Left lung (tissue), 4 donors: ENCODE measurements at regions not wholly inside any gene's neighbourhood (a gene's known extent, or its start where the extent isn't known, plus 50 kb on each side); places are given as distances from the start of the nearest gene placed in this dataset.

Source experiments
- ATAC-seq: fragments of 200-7000 bp; cut with Tn5 transposase; one replicate; pipeline ENCODE4 v1.9.1; 2020; ENCODE audit warnings: moderate library complexity
- DNase-seq, 4 donors: peaks; one replicate each; pipeline ENCODE4 v3.0.0-alpha.2; 2013 to 2020
- H3K27ac ChIP-seq, 2 donors: fragments of 200-600 bp; sonication (generic) in 1 of 2; one replicate each; pipeline versions ENCODE4 v1.5.0 to v1.8.0; 2020 to 2021
- H3K27me3 ChIP-seq, 2 donors: fragments of 200-600 bp; sonication (generic) in 1 of 2; one replicate each; pipeline versions ENCODE4 v1.5.0 to v1.8.0; 2020 to 2021
- H3K36me3 ChIP-seq, 2 donors: fragments of 200-600 bp; sonication (generic) in 1 of 2; one replicate each; pipeline versions ENCODE4 v1.5.0 to v1.8.0; 2020 to 2021
- H3K4me1 ChIP-seq, 2 donors: fragments of 200-600 bp; one replicate each; pipeline ENCODE4 v1.8.0; 2021
- H3K4me3 ChIP-seq, 2 donors: fragments of 200-600 bp; sonication (generic) in 1 of 2; one replicate each; pipeline versions ENCODE4 v1.5.0 to v1.8.0; 2020 to 2021; ENCODE audit warnings: mild to moderate bottlenecking in 1 of 2
- H3K9me3 ChIP-seq, 2 donors: fragments of 200-600 bp; sonication (generic) in 1 of 2; one replicate each; pipeline versions ENCODE4 v1.5.0 to v1.8.0; 2020 to 2021
- CTCF ChIP-seq, 2 donors: fragments of 200-600 bp; sonication (generic) in 1 of 2; IDR thresholded peaks; one replicate each; pipeline versions ENCODE4 v1.5.0 to v1.8.0; 2021; ENCODE audit warnings: antibody characterized with exemption in 2 of 2
- intact Hi-C, 2 donors: fragments of 100-400 bp; cut with DNase I; formaldehyde crosslinking; loops; one replicate each; pipeline versions ENCODE4 v1.11.2 to v1.14.2; 2022
- donor health status: DM: no; HTN: yes; CAD: no.
- donor health status: DM: no; HTN: no; CAD: no.

DNA sequence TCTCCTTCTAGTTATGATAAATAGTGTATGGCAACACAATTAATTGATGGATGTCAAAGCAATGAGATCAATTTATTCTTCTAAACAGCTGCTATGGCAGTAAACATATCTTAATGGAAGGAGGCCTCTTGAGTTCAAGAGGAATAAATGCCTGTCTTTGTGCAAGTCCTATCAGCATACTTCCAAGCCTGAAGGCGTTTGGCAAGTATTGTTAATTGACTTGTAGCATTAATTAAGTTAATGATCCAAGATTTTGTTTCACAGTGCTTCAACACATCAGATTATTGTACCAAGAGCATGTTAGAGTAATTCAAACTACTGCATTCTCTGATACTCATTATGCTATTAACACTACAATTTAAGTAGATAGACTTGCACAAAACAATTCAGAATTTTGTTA is 144.8 kb downstream of the FAT4 start:
- H3K4me1 ChIP-seq = no peaks in the 10 kb centered on the region
- intact Hi-C loops = no loop called here
- no peaks in the 10 kb centered on the region for H3K36me3 ChIP-seq
- H3K27ac ChIP-seq = no peak overlapping the region
- no peak for TF ChIP-seq CTCF (IDR thresholded peaks at IDR 0.05)
- ATAC-seq = no peak
- H3K4me3 ChIP-seq = no peak overlapping the region
- no peak for DNase-seq
- H3K9me3 ChIP-seq = peaks cover 0 to 2% of the 10 kb centered on the region in 2 donors
- H3K27me3 ChIP-seq = no peaks in the 10 kb centered on the region

- TF ChIP-seq CTCF (IDR thresholded peaks at IDR 0.05) = no peak
- Histone ChIP-seq H3K27ac (no peak overlapping the region), H3K9me3 (peaks cover 0 to 2% of the 10 kb centered on the region in 2 donors), H3K27me3 (no peaks in the 10 kb centered on the region), H3K4me3 (no peak overlapping the region), H3K36me3 (no peaks in the 10 kb centered on the region), H3K4me1 (no peaks in the 10 kb centered on the region)
- DNase-seq (no peak), ATAC-seq (no peak)
- intact Hi-C loops = no loop called here
Observed at GRCh38 chr4:125461676-125462363, 147.1 kb downstream of the FAT4 start.

GRCh38 chr4:125464146-125464545 is 149.4 kb downstream of the FAT4 start:
- ATAC-seq (no peak), DNase-seq (no peak)
- no peak for TF ChIP-seq CTCF (IDR thresholded peaks at IDR 0.05)
- Histone ChIP-seq H3K36me3 (no peaks in the 10 kb centered on the region), H3K27me3 (no peaks in the 10 kb centered on the region), H3K27ac (no peak overlapping the region), H3K4me1 (no peaks in the 10 kb centered on the region), H3K4me3 (no peak overlapping the region), H3K9me3 (peaks cover 0 to 2% of the 10 kb centered on the region in 2 donors)
- intact Hi-C loops = no loop called here

DNA sequence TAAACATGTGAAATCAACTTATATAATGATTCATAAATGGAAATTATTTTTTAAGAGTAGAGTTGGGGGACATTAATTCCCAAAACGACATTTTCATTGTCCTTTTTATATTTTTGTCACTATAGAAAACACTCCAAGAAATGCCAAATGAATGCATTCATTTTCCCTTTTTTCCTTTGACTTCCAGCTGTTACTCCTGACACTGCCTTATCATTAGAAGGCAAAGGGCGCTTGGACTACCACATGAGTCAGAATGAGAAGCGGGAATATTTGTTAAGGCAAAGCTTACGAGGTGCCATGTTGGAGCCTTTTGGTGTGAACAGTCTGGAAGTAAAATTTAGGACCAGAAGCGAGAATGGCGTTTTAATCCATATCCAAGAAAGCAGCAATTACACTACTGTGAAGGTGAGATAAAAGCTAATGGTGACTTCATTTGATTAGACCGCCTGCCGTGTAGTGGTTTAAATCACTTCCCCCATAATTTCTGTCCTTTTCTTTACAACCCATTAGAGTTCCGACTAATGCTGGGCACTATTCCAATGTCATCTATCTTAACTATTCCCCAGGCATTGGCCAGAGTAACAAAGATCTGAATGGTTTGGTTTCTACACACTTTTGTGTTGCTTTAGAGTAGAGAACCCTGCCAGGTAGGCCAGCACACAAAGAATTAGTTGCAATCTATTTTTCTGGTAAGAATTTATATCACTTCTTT is 166.7 kb downstream of the FAT4 start:
- Histone ChIP-seq H3K4me3 (no peak overlapping the region), H3K9me3 (no peaks in the 10 kb centered on the region), H3K27me3 (no peaks in the 10 kb centered on the region), H3K36me3 (peaks cover 0 to 11% of the 10 kb centered on the region in 2 donors), H3K27ac (no peak overlapping the region), H3K4me1 (no peaks in the 10 kb centered on the region)
- DNase-seq (no peak), ATAC-seq (no peak)
- intact Hi-C loops = no loop called here
- TF ChIP-seq CTCF (IDR thresholded peaks at IDR 0.05) = no peak

DNA sequence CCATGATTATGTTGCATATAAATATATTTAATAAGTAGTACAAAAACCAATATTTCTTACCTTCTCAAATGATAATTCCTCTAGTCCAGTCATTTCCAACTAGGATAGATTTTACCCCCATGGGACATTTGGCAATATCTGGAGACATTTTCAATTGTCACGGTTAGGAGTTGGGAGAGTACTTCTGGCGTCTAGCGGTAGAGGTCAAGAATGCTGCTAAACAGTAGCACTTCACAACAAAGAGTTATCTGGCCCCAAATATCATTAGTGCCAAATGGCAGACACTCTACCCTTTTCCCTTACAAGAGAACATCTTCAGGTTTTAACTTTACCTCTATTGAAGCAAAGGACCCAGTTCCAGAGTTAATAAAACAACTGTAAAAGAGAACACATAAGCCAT is 168.1 kb downstream of the FAT4 start:
- Histone ChIP-seq H3K36me3 (peaks cover 0 to 14% of the 10 kb centered on the region in 2 donors), H3K27ac (no peak overlapping the region), H3K27me3 (no peaks in the 10 kb centered on the region), H3K9me3 (no peaks in the 10 kb centered on the region), H3K4me1 (no peaks in the 10 kb centered on the region), H3K4me3 (no peak overlapping the region)
- TF ChIP-seq CTCF (IDR thresholded peaks at IDR 0.05) = no peak
- no peak for ATAC-seq
- no peak for DNase-seq
- intact Hi-C loops = no loop called here
